CD4-positive, alpha-beta memory T cell (primary cell): ENCODE measurements at regions not wholly inside any gene's neighbourhood (a gene's known extent, or its start where the extent isn't known, plus 50 kb on each side); places are given as distances from the start of the nearest gene placed in this dataset.

Source experiments
- CTCF ChIA-PET: fragments of 350-600 bp; sonication (Branson Sonifier 250); formaldehyde crosslinking; loops from one replicate; lab custom pipeline; 2021; ENCODE audit warnings: inconsistent platforms; ENCODE audit not compliant: partially characterized antibody; lab: Charles Lee
- POLR2A ChIA-PET: fragments of 350-600 bp; sonication (Branson Sonifier 250); formaldehyde crosslinking; loops from one replicate; lab custom pipeline; 2021; ENCODE audit not compliant: partially characterized antibody; lab: Charles Lee
- DNase-seq, 5 donors: peaks; one replicate each; pipeline versions ENCODE4 v3.0.0 to v3.0.0-alpha.2; 2020 to 2022; ENCODE audit warnings: mixed read lengths in 1 of 5
- H3K27ac ChIP-seq: one replicate; pipeline ENCODE4 v1.7.0; 2013; ENCODE audit warnings: low read depth, low read length
- H3K27me3 ChIP-seq: 2 replicates; pipeline ENCODE4 v1.7.0; 2013; ENCODE audit warnings: mild to moderate bottlenecking, low read length, moderate library complexity; ENCODE audit not compliant: insufficient read depth
- H3K36me3 ChIP-seq: 2 replicates; pipeline ENCODE4 v1.7.0; 2013; ENCODE audit warnings: mild to moderate bottlenecking, low read length, moderate library complexity; ENCODE audit not compliant: insufficient read depth
- H3K4me1 ChIP-seq: 2 replicates; pipeline ENCODE4 v1.7.0; 2013; ENCODE audit warnings: mild to moderate bottlenecking, low read length, moderate library complexity; ENCODE audit not compliant: insufficient read depth
- H3K4me3 ChIP-seq, 2 donors: one replicate each; pipeline ENCODE4 v1.7.0; 2013; ENCODE audit warnings: low read length in 2 of 2, mild to moderate bottlenecking in 1 of 2
- H3K9me3 ChIP-seq, 2 donors: one replicate each; pipeline ENCODE4 v1.7.0; 2013; ENCODE audit warnings: low read length in 2 of 2, control low read depth in 1 of 2; ENCODE audit not compliant: control insufficient read depth in 1 of 2
- H3K27ac Mint-ChIP-seq, 7 donors: one replicate each; pipeline ENCODE4 v1.8.0; 2020 to 2021; ENCODE audit warnings: mixed read lengths in 7 of 7, mild to moderate bottlenecking in 6 of 7, inconsistent platforms in 3 of 7, moderate library complexity in 3 of 7
- H3K27me3 Mint-ChIP-seq, 2 donors: one replicate each; pipeline ENCODE4 v1.8.0; 2020 to 2021; ENCODE audit warnings: mixed read lengths in 2 of 2
- H3K36me3 Mint-ChIP-seq, 2 donors: one replicate each; pipeline ENCODE4 v1.8.0; 2020 to 2021; ENCODE audit warnings: mixed read lengths in 2 of 2, inconsistent platforms in 1 of 2, mild to moderate bottlenecking in 1 of 2
- H3K4me1 Mint-ChIP-seq, 4 donors: one replicate each; pipeline ENCODE4 v1.8.0; 2020 to 2021; ENCODE audit warnings: mixed read lengths in 4 of 4, mild to moderate bottlenecking in 1 of 4
- H3K4me3 Mint-ChIP-seq, 8 donors: one replicate each; pipeline ENCODE4 v1.8.0; 2020 to 2021; ENCODE audit warnings: mixed read lengths in 8 of 8, mild to moderate bottlenecking in 7 of 8, moderate library complexity in 6 of 8, inconsistent platforms in 3 of 8
- H3K9me3 Mint-ChIP-seq, 8 donors: one replicate each; pipeline ENCODE4 v1.8.0; 2020 to 2021; ENCODE audit warnings: mixed read lengths in 8 of 8, mild to moderate bottlenecking in 5 of 8, inconsistent platforms in 3 of 8, moderate library complexity in 1 of 8
- intact Hi-C: fragments of 100-400 bp; cut with micrococcal nuclease; formaldehyde crosslinking; loops from one replicate; pipeline ENCODE4 v1.15.1; 2023

GRCh38 chr11:127471662-127472061, 471.1 kb upstream of the KIRREL3 start:
- ChIA-PET POLR2A (no interaction called here), CTCF (no interaction called here)
- DNase-seq = no peak

GRCh38 chr11:127470306-127470884, 469.8 kb upstream of the KIRREL3 start:
- no peaks in the 10 kb centered on the region for H3K4me1 Mint-ChIP-seq
- intact Hi-C loops = no loop called here
- H3K36me3 ChIP-seq = no peaks in the 10 kb centered on the region
- H3K27ac ChIP-seq = no peak overlapping the region
- no peak for DNase-seq
- no peak overlapping the region for H3K4me3 Mint-ChIP-seq
- no peak overlapping the region for H3K4me3 ChIP-seq
- ChIA-PET CTCF (no interaction called here), POLR2A (no interaction called here)
- H3K9me3 ChIP-seq = no peaks in the 10 kb centered on the region
- H3K27me3 ChIP-seq = no peaks in the 10 kb centered on the region
- peaks cover 0 to 3% (median 0%) of the 10 kb centered on the region in 8 donors for H3K9me3 Mint-ChIP-seq
- peaks cover 0 to 1% of the 10 kb centered on the region in 2 donors for H3K27me3 Mint-ChIP-seq
- no peaks in the 10 kb centered on the region for H3K36me3 Mint-ChIP-seq
- no peaks in the 10 kb centered on the region for H3K4me1 ChIP-seq
- no peak overlapping the region for H3K27ac Mint-ChIP-seq

More at GRCh38 chr11:127471662-127472061, 471.1 kb upstream of the KIRREL3 start:
- Mint-ChIP-seq H3K27me3 (peaks cover 0 to 1% of the 10 kb centered on the region in 2 donors), H3K27ac (no peak overlapping the region), H3K36me3 (no peaks in the 10 kb centered on the region), H3K4me3 (no peak overlapping the region), H3K9me3 (peaks cover 0 to 4% (median 0%) of the 10 kb centered on the region in 8 donors), H3K4me1 (no peaks in the 10 kb centered on the region)
- Histone ChIP-seq H3K4me1 (no peaks in the 10 kb centered on the region), H3K9me3 (no peaks in the 10 kb centered on the region), H3K27me3 (no peaks in the 10 kb centered on the region), H3K4me3 (no peak overlapping the region), H3K27ac (no peak overlapping the region), H3K36me3 (no peaks in the 10 kb centered on the region)
- intact Hi-C loops = no loop called here

- no peak overlapping the region for H3K27ac Mint-ChIP-seq
- ChIA-PET CTCF (interaction anchor here (1.2 kb wide), 1 partner anchor 13 kb away, joined by 3 read pairs; no protein-coding TSS in a partner anchor), POLR2A (no interaction called here)
- intact Hi-C loops = no loop called here
- Histone ChIP-seq H3K27me3 (no peaks in the 10 kb centered on the region), H3K27ac (no peak overlapping the region), H3K9me3 (no peaks in the 10 kb centered on the region), H3K4me3 (no peak overlapping the region), H3K4me1 (no peaks in the 10 kb centered on the region), H3K36me3 (no peaks in the 10 kb centered on the region)
- H3K36me3 Mint-ChIP-seq = no peaks in the 10 kb centered on the region
- no peak overlapping the region for H3K4me3 Mint-ChIP-seq
- peaks cover 0 to 2% (median 0%) of the 10 kb centered on the region in 8 donors for H3K9me3 Mint-ChIP-seq
- DNase-seq = no peak
- H3K27me3 Mint-ChIP-seq = no peaks in the 10 kb centered on the region
- no peaks in the 10 kb centered on the region for H3K4me1 Mint-ChIP-seq
Observed at GRCh38 chr11:127464325-127464724, 463.8 kb upstream of the KIRREL3 start.

DNA sequence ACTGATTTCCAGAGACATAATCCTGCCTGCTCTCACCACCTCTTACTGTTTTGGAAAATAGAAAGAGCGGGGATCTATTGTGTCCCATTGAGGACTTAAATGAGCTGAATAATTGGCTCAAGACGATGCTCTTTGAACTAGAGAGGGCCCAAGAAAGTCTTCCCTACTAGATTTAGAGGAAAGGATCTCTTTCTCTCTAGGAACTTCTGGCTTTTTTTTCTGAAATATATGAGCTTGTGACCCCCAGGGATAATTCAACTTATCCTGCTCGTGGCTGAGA, 461.4 kb upstream of the KIRREL3 start:
- POLR2A ChIA-PET = no interaction called here
- intact Hi-C loops = no loop called here
- Mint-ChIP-seq H3K27me3 (no peaks in the 10 kb centered on the region), H3K27ac (no peak overlapping the region), H3K4me3 (no peak overlapping the region), H3K36me3 (no peaks in the 10 kb centered on the region), H3K9me3 (peaks cover 0 to 3% (median 0%) of the 10 kb centered on the region in 8 donors), H3K4me1 (no peaks in the 10 kb centered on the region)
- Histone ChIP-seq H3K9me3 (no peaks in the 10 kb centered on the region), H3K27me3 (no peaks in the 10 kb centered on the region), H3K4me1 (no peaks in the 10 kb centered on the region), H3K36me3 (no peaks in the 10 kb centered on the region), H3K27ac (no peak overlapping the region), H3K4me3 (no peak overlapping the region)
- no peak for DNase-seq
- CTCF ChIA-PET = no interaction called here

GRCh38 chr11:127461241-127462064, 460.9 kb upstream of the KIRREL3 start:
- DNase-seq = no peak
- H3K4me3 ChIP-seq = no peak overlapping the region
- H3K36me3 ChIP-seq = no peaks in the 10 kb centered on the region
- intact Hi-C loops = no loop called here
- Mint-ChIP-seq H3K4me3 (no peak overlapping the region), H3K27me3 (no peaks in the 10 kb centered on the region), H3K27ac (no peak overlapping the region), H3K36me3 (no peaks in the 10 kb centered on the region), H3K9me3 (peaks cover 0 to 3% (median 0%) of the 10 kb centered on the region in 8 donors), H3K4me1 (no peaks in the 10 kb centered on the region)
- POLR2A ChIA-PET = no interaction called here
- H3K4me1 ChIP-seq = no peaks in the 10 kb centered on the region
- CTCF ChIA-PET = no interaction called here
- H3K9me3 ChIP-seq = no peaks in the 10 kb centered on the region
- H3K27ac ChIP-seq = no peak overlapping the region
- no peaks in the 10 kb centered on the region for H3K27me3 ChIP-seq

DNA sequence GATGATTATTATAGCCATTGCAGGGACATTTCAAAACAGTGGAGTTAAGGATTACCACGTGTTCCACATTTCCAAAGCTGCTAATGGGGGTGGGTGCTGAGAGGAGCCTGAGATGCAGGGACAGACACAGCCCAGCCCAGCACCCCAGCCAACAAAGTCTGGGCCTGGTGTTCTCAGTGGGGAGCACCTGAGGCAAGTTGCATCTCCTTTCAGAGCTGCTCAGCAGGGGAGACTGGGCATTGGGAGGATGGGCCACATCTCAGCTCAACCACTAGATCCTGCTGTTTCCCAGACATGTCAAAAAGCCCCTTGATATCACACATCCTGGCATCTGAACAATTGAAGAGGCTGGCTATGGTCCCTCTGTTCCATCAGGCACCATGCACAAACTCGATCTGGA, 458.0 kb upstream of the KIRREL3 start:
- no peaks in the 10 kb centered on the region for H3K4me1 ChIP-seq
- no peaks in the 10 kb centered on the region for H3K36me3 Mint-ChIP-seq
- ChIA-PET CTCF (no interaction called here), POLR2A (no interaction called here)
- no peaks in the 10 kb centered on the region for H3K27me3 Mint-ChIP-seq
- no peaks in the 10 kb centered on the region for H3K9me3 ChIP-seq
- intact Hi-C loops = no loop called here
- no peak overlapping the region for H3K4me3 Mint-ChIP-seq
- no peak overlapping the region for H3K4me3 ChIP-seq
- H3K27ac Mint-ChIP-seq = no peak overlapping the region
- no peaks in the 10 kb centered on the region for H3K36me3 ChIP-seq
- H3K27ac ChIP-seq = no peak overlapping the region
- DNase-seq = no peak
- H3K27me3 ChIP-seq = no peaks in the 10 kb centered on the region
- peaks cover 0 to 2% (median 0%) of the 10 kb centered on the region in 8 donors for H3K9me3 Mint-ChIP-seq
- no peaks in the 10 kb centered on the region for H3K4me1 Mint-ChIP-seq

- POLR2A ChIA-PET = no interaction called here
- Mint-ChIP-seq H3K27ac (no peak overlapping the region), H3K36me3 (no peaks in the 10 kb centered on the region), H3K4me3 (no peak overlapping the region), H3K4me1 (no peaks in the 10 kb centered on the region), H3K9me3 (peaks cover 0 to 2% (median 0%) of the 10 kb centered on the region in 8 donors), H3K27me3 (no peaks in the 10 kb centered on the region)
- Histone ChIP-seq H3K27me3 (no peaks in the 10 kb centered on the region), H3K4me1 (no peaks in the 10 kb centered on the region), H3K36me3 (no peaks in the 10 kb centered on the region), H3K9me3 (no peaks in the 10 kb centered on the region), H3K27ac (no peak overlapping the region), H3K4me3 (no peak overlapping the region)
- intact Hi-C loops = no loop called here
- no peak for DNase-seq
- CTCF ChIA-PET = no interaction called here
Observed at GRCh38 chr11:127454856-127455255, 454.3 kb upstream of the KIRREL3 start.
